GM13977 (cell line): ENCODE measurements at regions not wholly inside any gene's neighbourhood (a gene's known extent, or its start where the extent isn't known, plus 50 kb on each side); places are given as distances from the start of the nearest gene placed in this dataset.

ENCODE experiments used
- DNase-seq: peaks from one replicate; pipeline ENCODE4 v3.0.0; 2012; ENCODE audit warnings: low spot score
- in situ Hi-C: fragments of 300-500 bp; cut with MboI; formaldehyde crosslinking; loops from one replicate; pipeline ENCODE4 v1.12.0; 2022; ENCODE audit warnings: low sequenced_read_pairs, low pct_unique_long_range_greater_than_20kb, mixed read lengths, inconsistent platforms; ENCODE audit not compliant: unreplicated experiment
- TF ChIP-seq, protein P1 (sequence below): IDR thresholded peaks from 2 replicates; pipeline ENCODE4 v1.5.1; 2012; ENCODE audit warnings: mild to moderate bottlenecking, control low read depth; ENCODE audit not compliant: insufficient read depth; ENCODE audit errors: extremely low read depth, missing control alignments

GRCh38 chr1:172946814-172947507 lies 103.8 kb downstream of the TNFSF18 start:
- TF ChIP-seq, protein P1, sequence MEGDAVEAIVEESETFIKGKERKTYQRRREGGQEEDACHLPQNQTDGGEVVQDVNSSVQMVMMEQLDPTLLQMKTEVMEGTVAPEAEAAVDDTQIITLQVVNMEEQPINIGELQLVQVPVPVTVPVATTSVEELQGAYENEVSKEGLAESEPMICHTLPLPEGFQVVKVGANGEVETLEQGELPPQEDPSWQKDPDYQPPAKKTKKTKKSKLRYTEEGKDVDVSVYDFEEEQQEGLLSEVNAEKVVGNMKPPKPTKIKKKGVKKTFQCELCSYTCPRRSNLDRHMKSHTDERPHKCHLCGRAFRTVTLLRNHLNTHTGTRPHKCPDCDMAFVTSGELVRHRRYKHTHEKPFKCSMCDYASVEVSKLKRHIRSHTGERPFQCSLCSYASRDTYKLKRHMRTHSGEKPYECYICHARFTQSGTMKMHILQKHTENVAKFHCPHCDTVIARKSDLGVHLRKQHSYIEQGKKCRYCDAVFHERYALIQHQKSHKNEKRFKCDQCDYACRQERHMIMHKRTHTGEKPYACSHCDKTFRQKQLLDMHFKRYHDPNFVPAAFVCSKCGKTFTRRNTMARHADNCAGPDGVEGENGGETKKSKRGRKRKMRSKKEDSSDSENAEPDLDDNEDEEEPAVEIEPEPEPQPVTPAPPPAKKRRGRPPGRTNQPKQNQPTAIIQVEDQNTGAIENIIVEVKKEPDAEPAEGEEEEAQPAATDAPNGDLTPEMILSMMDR, result no peak
- in situ Hi-C loops, result no loop called here
- DNase-seq, result no peak

- in situ Hi-C loops, result no loop called here
- no peak for DNase-seq
- TF ChIP-seq, protein P1, result no peak
Measured at GRCh38 chr1:172948457-172948856, 102.3 kb downstream of the TNFSF18 start.

- in situ Hi-C loops, result no loop called here
- TF ChIP-seq, protein P1, result no peak
Measured at GRCh38 chr1:172949096-172949495, 101.6 kb downstream of the TNFSF18 start.

GRCh38 chr1:172950528-172950927 lies 100.2 kb downstream of the TNFSF18 start:
- TF ChIP-seq, protein P1, result no peak
- DNase-seq, result no peak
- in situ Hi-C loops, result no loop called here

More at GRCh38 chr1:172949096-172949495, 101.6 kb downstream of the TNFSF18 start:
- DNase-seq, result no peak

DNA sequence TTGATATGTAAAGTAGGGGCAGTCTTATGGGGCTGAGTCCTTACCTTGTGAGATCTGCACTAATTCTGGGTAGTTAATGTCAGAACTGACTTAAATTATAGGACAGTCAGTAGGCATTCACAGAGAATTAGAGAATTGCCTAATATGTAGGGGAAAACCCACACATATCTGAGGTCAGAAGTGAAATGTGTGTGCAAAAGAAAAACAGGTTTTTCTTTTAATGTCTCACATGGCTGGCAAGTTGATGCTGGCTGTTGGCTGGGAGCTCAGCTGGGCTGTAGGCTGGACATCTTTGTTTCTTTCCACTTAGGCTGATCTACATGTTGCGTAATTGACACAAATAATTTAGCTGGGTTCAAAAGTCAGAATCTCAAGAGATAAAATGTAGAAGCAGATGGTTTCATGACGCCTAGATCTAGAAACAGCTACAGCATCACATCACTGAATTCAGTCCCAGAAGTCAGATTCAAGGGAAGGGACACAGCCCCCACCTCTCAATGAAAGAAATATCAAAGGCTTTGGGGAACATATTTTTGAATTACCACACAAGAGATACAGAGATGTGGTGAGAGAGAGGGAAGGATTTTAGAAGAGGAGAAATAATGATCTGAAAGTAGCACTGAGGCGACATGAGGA lies 98.9 kb downstream of the TNFSF18 start:
- TF ChIP-seq, protein P1, result no peak
- DNase-seq, result no peak
- in situ Hi-C loops, result no loop called here

- DNase-seq, result no peak
- in situ Hi-C loops, result no loop called here
- TF ChIP-seq, protein P1, result no peak
Measured at GRCh38 chr1:172952516-172952915, 98.2 kb downstream of the TNFSF18 start.
